MCF 10A (cell line): ENCODE measurements at regions not wholly inside any gene's neighbourhood (a gene's known extent, or its start where the extent isn't known, plus 50 kb on each side); places are given as distances from the start of the nearest gene placed in this dataset.

Experiments
- BruUV-seq: library from RNA; stranded (reverse); fragments of 400-500 nt; replicated peaks from 2 replicates; lab custom pipeline; 2021; lab: Mats Ljungman, UMichigan
- CTCF ChIA-PET: fragments of 300-600 bp; sonication (Branson Sonifier 250); formaldehyde crosslinking; extraction: SDS; loops from one replicate; lab custom pipeline; 2021; ENCODE audit warnings: antibody characterized with exemption, inconsistent platforms; lab: Yijun Ruan, JAX
- POLR2A ChIA-PET: fragments of 300-600, 350-650 bp; sonication (Branson Sonifier 250); formaldehyde crosslinking; extraction: SDS; loops from one replicate; lab custom pipeline; 2020; ENCODE audit warnings: antibody characterized with exemption, inconsistent platforms; lab: Yijun Ruan, JAX
- DNase-seq: peaks from one replicate; pipeline ENCODE4 v3.0.0-alpha.2; 2018; ENCODE audit not compliant: unreplicated experiment
- H3K27ac Mint-ChIP-seq: one replicate; pipeline ENCODE4 v1.8.0; 2022; ENCODE audit warnings: mild to moderate bottlenecking, low read depth, mixed read lengths; ENCODE audit not compliant: unreplicated experiment
- H3K27me3 Mint-ChIP-seq: one replicate; pipeline ENCODE4 v1.8.0; 2022; ENCODE audit warnings: mixed read lengths; ENCODE audit not compliant: insufficient read depth, unreplicated experiment
- H3K36me3 Mint-ChIP-seq: one replicate; pipeline ENCODE4 v1.8.0; 2022; ENCODE audit warnings: mild to moderate bottlenecking, moderate library complexity, mixed read lengths; ENCODE audit not compliant: insufficient read depth, unreplicated experiment
- H3K4me1 Mint-ChIP-seq: one replicate; pipeline ENCODE4 v1.8.0; 2022; ENCODE audit warnings: mixed read lengths; ENCODE audit not compliant: insufficient read depth, unreplicated experiment
- H3K4me3 Mint-ChIP-seq: one replicate; pipeline ENCODE4 v1.8.0; 2022; ENCODE audit warnings: mild to moderate bottlenecking, moderate library complexity, mixed read lengths; ENCODE audit not compliant: unreplicated experiment
- H3K9me3 Mint-ChIP-seq: one replicate; pipeline ENCODE4 v1.8.0; 2022; ENCODE audit warnings: mixed read lengths; ENCODE audit not compliant: unreplicated experiment
- intact Hi-C: fragments of 100-400 bp; cut with micrococcal nuclease; formaldehyde crosslinking; loops from 2 replicates; pipeline ENCODE4 v1.14.1; 2022
- TF ChIP-seq, protein P1 (sequence below): fragments of 200-600 bp; IDR thresholded peaks from one replicate; pipeline ENCODE4 v1.8.0; 2022; ENCODE audit warnings: antibody characterized with exemption, mild to moderate bottlenecking; ENCODE audit not compliant: unreplicated experiment

GRCh38 chr16:6189216-6189615, 1091.6 kb upstream of the EEF2KMT start:
- CTCF ChIA-PET: interaction anchor here (0.9 kb wide), 1 partner anchor 108 kb away, joined by 3 read pairs; no protein-coding TSS in a partner anchor
- Mint-ChIP-seq H3K9me3 (peaks cover 25% of the 10 kb centered on the region), H3K36me3 (no peaks in the 10 kb centered on the region), H3K27me3 (no peaks in the 10 kb centered on the region), H3K27ac (no peak overlapping the region), H3K4me3 (no peak overlapping the region), H3K4me1 (no peaks in the 10 kb centered on the region)
- DNase-seq: no peak
- POLR2A ChIA-PET: no interaction called here
- TF ChIP-seq, protein P1, sequence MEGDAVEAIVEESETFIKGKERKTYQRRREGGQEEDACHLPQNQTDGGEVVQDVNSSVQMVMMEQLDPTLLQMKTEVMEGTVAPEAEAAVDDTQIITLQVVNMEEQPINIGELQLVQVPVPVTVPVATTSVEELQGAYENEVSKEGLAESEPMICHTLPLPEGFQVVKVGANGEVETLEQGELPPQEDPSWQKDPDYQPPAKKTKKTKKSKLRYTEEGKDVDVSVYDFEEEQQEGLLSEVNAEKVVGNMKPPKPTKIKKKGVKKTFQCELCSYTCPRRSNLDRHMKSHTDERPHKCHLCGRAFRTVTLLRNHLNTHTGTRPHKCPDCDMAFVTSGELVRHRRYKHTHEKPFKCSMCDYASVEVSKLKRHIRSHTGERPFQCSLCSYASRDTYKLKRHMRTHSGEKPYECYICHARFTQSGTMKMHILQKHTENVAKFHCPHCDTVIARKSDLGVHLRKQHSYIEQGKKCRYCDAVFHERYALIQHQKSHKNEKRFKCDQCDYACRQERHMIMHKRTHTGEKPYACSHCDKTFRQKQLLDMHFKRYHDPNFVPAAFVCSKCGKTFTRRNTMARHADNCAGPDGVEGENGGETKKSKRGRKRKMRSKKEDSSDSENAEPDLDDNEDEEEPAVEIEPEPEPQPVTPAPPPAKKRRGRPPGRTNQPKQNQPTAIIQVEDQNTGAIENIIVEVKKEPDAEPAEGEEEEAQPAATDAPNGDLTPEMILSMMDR: no peak
- no TSS peak for BruUV-seq
- intact Hi-C loops: no loop called here

DNA sequence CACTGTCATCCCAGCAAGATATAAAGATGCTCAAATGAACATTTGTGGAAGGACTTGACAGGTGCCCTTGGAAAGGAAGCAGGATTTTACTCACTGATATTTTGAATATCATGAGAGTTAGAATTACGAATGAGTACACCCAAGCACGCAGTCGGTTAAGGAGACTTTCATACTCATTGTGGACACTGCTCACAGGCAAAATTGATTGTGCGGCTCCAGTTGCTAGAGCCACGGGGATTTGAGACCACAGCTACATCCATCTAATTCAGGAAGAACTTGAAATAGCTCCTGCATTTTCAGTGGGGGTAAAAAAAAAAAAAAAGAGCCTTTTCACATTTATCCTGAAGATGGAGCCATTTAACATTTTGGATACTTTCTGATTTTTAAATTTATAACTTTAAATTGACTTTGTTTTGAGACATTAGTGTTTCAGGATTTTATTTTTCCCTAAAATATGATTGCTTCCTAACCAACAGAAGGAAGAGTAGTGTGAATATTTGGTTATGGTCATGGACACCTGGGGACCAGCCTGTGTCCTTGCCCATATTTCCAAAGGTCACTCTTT, 1080.1 kb upstream of the EEF2KMT start:
- POLR2A ChIA-PET: no interaction called here
- Mint-ChIP-seq H3K9me3 (peaks cover 12% of the 10 kb centered on the region), H3K27me3 (no peaks in the 10 kb centered on the region), H3K4me1 (no peaks in the 10 kb centered on the region), H3K4me3 (no peak overlapping the region), H3K36me3 (no peaks in the 10 kb centered on the region), H3K27ac (no peak overlapping the region)
- no TSS peak for BruUV-seq
- DNase-seq: no peak
- CTCF ChIA-PET: interaction anchor here (0.6 kb wide), 1 partner anchor 713 kb away, joined by 4 read pairs; no protein-coding TSS in a partner anchor
- intact Hi-C loops: no loop called here
- TF ChIP-seq, protein P1: no peak

GRCh38 chr16:6170022-6170421, 1072.4 kb upstream of the EEF2KMT start:
- Mint-ChIP-seq H3K4me1 (no peaks in the 10 kb centered on the region), H3K4me3 (no peak overlapping the region), H3K9me3 (peaks cover 46% of the 10 kb centered on the region), H3K27ac (no peak overlapping the region), H3K36me3 (peaks cover 5% of the 10 kb centered on the region), H3K27me3 (no peaks in the 10 kb centered on the region)
- TF ChIP-seq, protein P1: no peak
- ChIA-PET POLR2A (no interaction called here), CTCF (no interaction called here)
- BruUV-seq: no TSS peak
- intact Hi-C loops: no loop called here
- no peak for DNase-seq

DNA sequence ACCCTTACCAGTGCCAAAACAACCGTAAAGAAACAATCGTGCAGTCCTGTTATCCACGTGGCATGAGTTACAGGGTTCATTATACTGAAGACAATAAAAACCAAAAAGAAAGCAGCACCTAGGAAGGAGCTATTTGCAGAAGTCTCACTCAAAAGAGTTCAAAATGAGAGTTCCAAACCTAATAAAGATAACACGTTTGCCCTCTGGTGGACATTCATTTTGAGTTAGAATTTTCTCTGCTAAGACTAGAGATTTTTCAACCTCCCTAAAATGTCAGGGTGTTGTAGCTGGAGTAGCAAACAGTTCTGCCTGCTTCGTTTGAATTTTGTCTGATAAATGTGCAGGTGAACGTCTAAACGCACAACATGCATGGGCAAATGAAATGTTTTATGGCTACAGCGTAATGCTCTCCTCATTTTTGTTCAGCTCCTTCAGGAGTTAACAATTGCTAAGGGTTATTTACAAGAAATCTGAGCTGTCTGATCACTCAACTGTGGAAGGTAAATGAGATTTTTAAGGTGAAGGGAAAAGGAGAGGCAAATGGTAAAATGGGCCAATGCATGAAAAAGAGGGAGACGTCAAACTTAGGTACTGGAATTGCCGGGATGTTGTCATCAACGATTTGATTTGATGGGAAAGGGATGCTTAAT, 1067.9 kb upstream of the EEF2KMT start:
- no peak for DNase-seq

More for the DNA sequence above, 1067.9 kb upstream of the EEF2KMT start:
- POLR2A ChIA-PET: no interaction called here
- intact Hi-C loops: no loop called here
- H3K4me3 Mint-ChIP-seq: no peak overlapping the region
- no TSS peak for BruUV-seq
- no peaks in the 10 kb centered on the region for H3K4me1 Mint-ChIP-seq
- H3K36me3 Mint-ChIP-seq: peaks cover 5% of the 10 kb centered on the region
- no peak overlapping the region for H3K27ac Mint-ChIP-seq
- H3K9me3 Mint-ChIP-seq: peaks cover 39% of the 10 kb centered on the region
- TF ChIP-seq, protein P1: no peak
- CTCF ChIA-PET: interaction anchor here (1.0 kb wide), 1 partner anchor 84 kb away, joined by 3 read pairs; no protein-coding TSS in a partner anchor
- no peaks in the 10 kb centered on the region for H3K27me3 Mint-ChIP-seq
